ENCODE measurements at regions not wholly inside any gene's neighbourhood (a gene's known extent, or its start where the extent isn't known, plus 50 kb on each side); places are given as distances from the start of the nearest gene placed in this dataset.

- Histone ChIP-seq H3K4me1 (no peaks in the 10 kb centered on the region), H3K36me3 (no peaks in the 10 kb centered on the region), H3K27me3 (no peaks in the 10 kb centered on the region), H3K4me3 (no peak overlapping the region), H3K27ac (no peak overlapping the region), H3K9me3 (no peaks in the 10 kb centered on the region)
- TF ChIP-seq CTCF (IDR thresholded peaks at IDR 0.05) (no peak), POLR2AphosphoS5 (IDR thresholded peaks at IDR 0.05; ENCODE audit: insufficient read depth in 1 of 2, low read depth in 1 of 2) (no peak), POLR2A (IDR thresholded peaks at IDR 0.05) (no peak)
- DNase-seq (ENCODE audit: extremely low spot score in 2 of 2): no peak
- intact Hi-C loops (cut with DNase I): no loop called here
Measured at GRCh38 chr11:87493516-87493915, 455.8 kb downstream of the TMEM135 start.

- Histone ChIP-seq H3K4me3 (no peak overlapping the region), H3K36me3 (no peaks in the 10 kb centered on the region), H3K27me3 (no peaks in the 10 kb centered on the region), H3K4me1 (no peaks in the 10 kb centered on the region), H3K27ac (no peak overlapping the region), H3K9me3 (no peaks in the 10 kb centered on the region)
- intact Hi-C loops (cut with DNase I): no loop called here
- no peak for TF ChIP-seq POLR2AphosphoS5 (IDR thresholded peaks at IDR 0.05; ENCODE audit: insufficient read depth in 1 of 2, low read depth in 1 of 2)
- no peak for TF ChIP-seq CTCF (IDR thresholded peaks at IDR 0.05)
- no peak for TF ChIP-seq POLR2A (IDR thresholded peaks at IDR 0.05)
- no peak for DNase-seq (ENCODE audit: extremely low spot score in 2 of 2)
Measured at GRCh38 chr11:87491381-87491780, 453.6 kb downstream of the TMEM135 start.

GRCh38 chr11:87490671-87491070 is 452.9 kb downstream of the TMEM135 start:
- no peaks in the 10 kb centered on the region for H3K4me1 ChIP-seq
- intact Hi-C loops (cut with DNase I): no loop called here

GRCh38 chr11:87484566-87484965 is 446.8 kb downstream of the TMEM135 start:
- H3K27me3 ChIP-seq: no peaks in the 10 kb centered on the region
- TF ChIP-seq POLR2A (IDR thresholded peaks at IDR 0.05) (no peak), POLR2AphosphoS5 (IDR thresholded peaks at IDR 0.05; ENCODE audit: insufficient read depth in 1 of 2, low read depth in 1 of 2) (no peak), CTCF (IDR thresholded peaks at IDR 0.05) (no peak)
- no peaks in the 10 kb centered on the region for H3K9me3 ChIP-seq
- intact Hi-C loops (cut with DNase I): no loop called here
- no peak for DNase-seq (ENCODE audit: extremely low spot score in 2 of 2)
- H3K27ac ChIP-seq: no peak overlapping the region
- H3K4me3 ChIP-seq: no peak overlapping the region
- no peaks in the 10 kb centered on the region for H3K4me1 ChIP-seq
- H3K36me3 ChIP-seq: no peaks in the 10 kb centered on the region

More at GRCh38 chr11:87490671-87491070, 452.9 kb downstream of the TMEM135 start:
- DNase-seq (ENCODE audit: extremely low spot score in 2 of 2): no peak
- Histone ChIP-seq H3K27ac (no peak overlapping the region), H3K27me3 (no peaks in the 10 kb centered on the region), H3K4me3 (no peak overlapping the region), H3K9me3 (no peaks in the 10 kb centered on the region), H3K36me3 (no peaks in the 10 kb centered on the region)
- TF ChIP-seq POLR2AphosphoS5 (IDR thresholded peaks at IDR 0.05; ENCODE audit: insufficient read depth in 1 of 2, low read depth in 1 of 2) (no peak), POLR2A (IDR thresholded peaks at IDR 0.05) (no peak), CTCF (IDR thresholded peaks at IDR 0.05) (no peak)

- TF ChIP-seq POLR2AphosphoS5 (IDR thresholded peaks at IDR 0.05; ENCODE audit: insufficient read depth in 1 of 2, low read depth in 1 of 2): no peak
- no peak for TF ChIP-seq CTCF (IDR thresholded peaks at IDR 0.05)
- TF ChIP-seq POLR2A (IDR thresholded peaks at IDR 0.05): no peak
- intact Hi-C loops (cut with DNase I): no loop called here
- no peaks in the 10 kb centered on the region for H3K36me3 ChIP-seq
- H3K9me3 ChIP-seq: no peaks in the 10 kb centered on the region
- no peaks in the 10 kb centered on the region for H3K4me1 ChIP-seq
- H3K4me3 ChIP-seq: no peak overlapping the region
- no peak for DNase-seq (ENCODE audit: extremely low spot score in 2 of 2)
- H3K27ac ChIP-seq: no peak overlapping the region
- no peaks in the 10 kb centered on the region for H3K27me3 ChIP-seq
Measured at GRCh38 chr11:87477321-87477720, 439.6 kb downstream of the TMEM135 start.

Data from vagina (tissue), 2 donors.